ENCODE measurements at regions not wholly inside any gene's neighbourhood (a gene's known extent, or its start where the extent isn't known, plus 50 kb on each side); places are given as distances from the start of the nearest gene placed in this dataset.

DNA sequence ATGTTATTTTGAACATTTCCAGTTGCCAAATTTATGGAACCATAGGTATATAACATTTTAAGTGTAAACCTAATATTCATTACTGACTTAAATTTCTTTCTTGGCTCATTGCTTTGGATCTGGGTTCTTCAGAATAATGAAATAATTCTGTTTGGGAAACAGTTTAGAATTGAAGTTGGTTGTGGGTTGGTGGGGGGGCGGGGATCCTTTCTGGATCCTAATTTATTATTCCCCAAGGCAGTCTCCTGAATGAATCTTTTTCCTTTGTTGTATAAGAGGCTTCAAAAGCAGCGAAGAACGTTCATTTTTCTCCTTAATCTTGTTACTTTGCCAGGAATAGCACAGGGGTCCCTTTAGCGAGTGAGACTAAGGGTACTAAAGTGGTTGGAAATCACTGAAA, 325.5 kb downstream of the FOXG1 start:
- no peaks in the 10 kb centered on the region for H3K79me2 ChIP-seq (ENCODE audit: control insufficient read depth, insufficient read depth, low read length)
- H3K9me1 ChIP-seq (ENCODE audit: control insufficient read depth, insufficient read depth, low read length), result no peaks in the 10 kb centered on the region
- H3K27me3 ChIP-seq (ENCODE audit: control insufficient read depth in 2 of 2, insufficient read depth in 2 of 2, low read length in 2 of 2), result no peaks in the 10 kb centered on the region
- H3K9me3 ChIP-seq (replicated peaks; ENCODE audit: control insufficient read depth, insufficient read depth, low read depth, low read length), result no peaks in the 10 kb centered on the region
- intact Hi-C loops (cut with micrococcal nuclease) (no loop called here), in situ Hi-C loops (cut with MboI) (no loop called here)
- 19% methylated on average over 3 of the region's 4 CpGs for WGBS (ENCODE audit: insufficient coverage, low coverage, missing lambda C conversion rate)
- no peak overlapping the region for H3K9ac ChIP-seq (ENCODE audit: insufficient read depth in 1 of 2, low read depth in 2 of 2, low read length in 2 of 2)
- no peak for FAIRE-seq
- TF ChIP-seq, protein P1, sequence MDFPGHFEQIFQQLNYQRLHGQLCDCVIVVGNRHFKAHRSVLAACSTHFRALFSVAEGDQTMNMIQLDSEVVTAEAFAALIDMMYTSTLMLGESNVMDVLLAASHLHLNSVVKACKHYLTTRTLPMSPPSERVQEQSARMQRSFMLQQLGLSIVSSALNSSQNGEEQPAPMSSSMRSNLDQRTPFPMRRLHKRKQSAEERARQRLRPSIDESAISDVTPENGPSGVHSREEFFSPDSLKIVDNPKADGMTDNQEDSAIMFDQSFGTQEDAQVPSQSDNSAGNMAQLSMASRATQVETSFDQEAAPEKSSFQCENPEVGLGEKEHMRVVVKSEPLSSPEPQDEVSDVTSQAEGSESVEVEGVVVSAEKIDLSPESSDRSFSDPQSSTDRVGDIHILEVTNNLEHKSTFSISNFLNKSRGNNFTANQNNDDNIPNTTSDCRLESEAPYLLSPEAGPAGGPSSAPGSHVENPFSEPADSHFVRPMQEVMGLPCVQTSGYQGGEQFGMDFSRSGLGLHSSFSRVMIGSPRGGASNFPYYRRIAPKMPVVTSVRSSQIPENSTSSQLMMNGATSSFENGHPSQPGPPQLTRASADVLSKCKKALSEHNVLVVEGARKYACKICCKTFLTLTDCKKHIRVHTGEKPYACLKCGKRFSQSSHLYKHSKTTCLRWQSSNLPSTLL (IDR thresholded peaks at IDR 0.05), result no peak
- TF ChIP-seq ILF3 (IDR thresholded peaks at IDR 0.05; ENCODE audit: borderline replicate concordance), result no peak
- no peak for TF ChIP-seq CREM (IDR thresholded peaks at IDR 0.05; ENCODE audit: low read depth)
- no peak for TF ChIP-seq PYGO2 (tag; IDR thresholded peaks at IDR 0.05)
- TF ChIP-seq SMARCA4 (IDR thresholded peaks at IDR 0.05), result no peak
- no peak for TF ChIP-seq ZFPM2 (CRISPR knock-in tag; IDR thresholded peaks at IDR 0.05)
- no peak for TF ChIP-seq ZEB2 (IDR thresholded peaks at IDR 0.05)
- no TSS peak for BruUV-seq (replicated peaks)
- ChIA-PET POLR2A (interaction anchor here (0.8 kb wide), 1 partner anchor 9 kb away, joined by 3 read pairs; no protein-coding TSS in a partner anchor), CTCF (ENCODE audit: low intra/inter-chr PET ratio) (no interaction called here)
- H3K4me1 ChIP-seq (replicated peaks in 1 of 2; ENCODE audit: control insufficient read depth in 2 of 2, insufficient read depth in 2 of 2, low read length in 2 of 2), result no peaks in the 10 kb centered on the region
- H3K4me3 ChIP-seq, result no peak overlapping the region
- no peak overlapping the region for H2AFZ ChIP-seq (ENCODE audit: low read depth, low read length)
- H3K4me2 ChIP-seq (ENCODE audit: insufficient read depth, low read length), result no peak overlapping the region
- ATAC-seq, result no peak
- no peaks in the 10 kb centered on the region for H4K20me1 ChIP-seq (replicated peaks; ENCODE audit: control insufficient read depth, insufficient read depth, low read length)
- no peak for DNase-seq (ENCODE audit: extremely low read depth in 1 of 4, low spot score in 3 of 4)
- no peak overlapping the region for H3K27ac ChIP-seq (ENCODE audit: extremely low read depth, low read depth, low read length)
- no peaks in the 10 kb centered on the region for H3K36me3 ChIP-seq (ENCODE audit: control insufficient read depth, insufficient read depth, low read length)
